ENCODE measurements at regions not wholly inside any gene's neighbourhood (a gene's known extent, or its start where the extent isn't known, plus 50 kb on each side); places are given as distances from the start of the nearest gene placed in this dataset.

DNA sequence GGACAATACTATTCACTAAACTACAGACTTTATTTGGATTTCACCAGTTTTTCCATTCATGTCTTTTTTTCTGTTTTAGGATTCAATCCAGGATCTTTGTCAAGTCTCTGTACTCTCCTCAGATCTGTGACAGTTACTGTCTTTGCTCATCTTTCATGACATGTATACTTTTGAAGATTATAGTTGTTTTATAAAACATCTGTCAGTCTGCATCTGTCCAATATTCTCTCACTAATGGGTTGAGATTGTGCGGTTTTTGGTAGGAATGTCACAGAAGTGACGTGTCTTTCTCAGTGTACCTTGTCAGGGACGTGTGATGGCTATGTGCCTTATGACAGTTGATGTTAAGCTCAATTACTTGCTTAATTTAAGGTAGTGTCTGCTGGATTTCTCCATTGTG is 124.9 kb upstream of the TPK1 start (continued):
- TF ChIP-seq, protein P1, sequence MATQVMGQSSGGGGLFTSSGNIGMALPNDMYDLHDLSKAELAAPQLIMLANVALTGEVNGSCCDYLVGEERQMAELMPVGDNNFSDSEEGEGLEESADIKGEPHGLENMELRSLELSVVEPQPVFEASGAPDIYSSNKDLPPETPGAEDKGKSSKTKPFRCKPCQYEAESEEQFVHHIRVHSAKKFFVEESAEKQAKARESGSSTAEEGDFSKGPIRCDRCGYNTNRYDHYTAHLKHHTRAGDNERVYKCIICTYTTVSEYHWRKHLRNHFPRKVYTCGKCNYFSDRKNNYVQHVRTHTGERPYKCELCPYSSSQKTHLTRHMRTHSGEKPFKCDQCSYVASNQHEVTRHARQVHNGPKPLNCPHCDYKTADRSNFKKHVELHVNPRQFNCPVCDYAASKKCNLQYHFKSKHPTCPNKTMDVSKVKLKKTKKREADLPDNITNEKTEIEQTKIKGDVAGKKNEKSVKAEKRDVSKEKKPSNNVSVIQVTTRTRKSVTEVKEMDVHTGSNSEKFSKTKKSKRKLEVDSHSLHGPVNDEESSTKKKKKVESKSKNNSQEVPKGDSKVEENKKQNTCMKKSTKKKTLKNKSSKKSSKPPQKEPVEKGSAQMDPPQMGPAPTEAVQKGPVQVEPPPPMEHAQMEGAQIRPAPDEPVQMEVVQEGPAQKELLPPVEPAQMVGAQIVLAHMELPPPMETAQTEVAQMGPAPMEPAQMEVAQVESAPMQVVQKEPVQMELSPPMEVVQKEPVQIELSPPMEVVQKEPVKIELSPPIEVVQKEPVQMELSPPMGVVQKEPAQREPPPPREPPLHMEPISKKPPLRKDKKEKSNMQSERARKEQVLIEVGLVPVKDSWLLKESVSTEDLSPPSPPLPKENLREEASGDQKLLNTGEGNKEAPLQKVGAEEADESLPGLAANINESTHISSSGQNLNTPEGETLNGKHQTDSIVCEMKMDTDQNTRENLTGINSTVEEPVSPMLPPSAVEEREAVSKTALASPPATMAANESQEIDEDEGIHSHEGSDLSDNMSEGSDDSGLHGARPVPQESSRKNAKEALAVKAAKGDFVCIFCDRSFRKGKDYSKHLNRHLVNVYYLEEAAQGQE (IDR thresholded peaks at IDR 0.05; ENCODE audit: unreplicated experiment), result no peak
- no peak for TF ChIP-seq JUNB (IDR thresholded peaks at IDR 0.05; ENCODE audit: unreplicated experiment)

DNA sequence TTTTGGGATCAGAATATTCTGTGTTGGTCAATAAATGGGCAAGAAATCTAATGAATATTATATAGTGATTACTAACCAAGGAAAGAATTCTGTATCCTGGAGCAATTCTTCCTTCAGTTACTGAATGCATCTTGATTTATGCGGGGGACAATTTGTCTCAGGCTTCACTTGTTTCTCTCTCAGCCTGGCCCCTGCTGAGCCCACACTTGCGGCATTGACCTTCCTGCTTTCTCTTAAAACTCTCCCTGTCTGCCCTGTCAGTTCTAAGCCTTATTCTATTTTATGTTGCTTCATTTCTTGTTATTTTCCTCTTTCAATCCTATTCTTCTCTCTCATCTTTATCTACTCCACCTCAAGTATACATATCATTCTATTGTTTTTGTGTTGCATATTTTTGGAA is 122.1 kb upstream of the TPK1 start:
- Histone ChIP-seq H3K27me3 (ENCODE audit: insufficient read depth) (no peaks in the 10 kb centered on the region), H2AFZ (no peak overlapping the region), H3K36me3 (ENCODE audit: insufficient read depth) (no peaks in the 10 kb centered on the region), H3K27ac (ENCODE audit: low read depth) (no peak overlapping the region), H3K4me3 (no peak overlapping the region), H3K4me1 (ENCODE audit: insufficient read depth) (peaks cover 13% of the 10 kb centered on the region), H3K9me2 (ENCODE audit: insufficient read depth) (peaks cover 7% of the 10 kb centered on the region; the same call in 1 of the 2 replicates), H3K4me2 (peak overlapping the region; percentile 57; the same call in 1 of the 2 replicates), H4K20me1 (replicated peaks; ENCODE audit: insufficient read depth) (no peaks in the 10 kb centered on the region), H3K79me2 (replicated peaks; ENCODE audit: insufficient read depth) (no peaks in the 10 kb centered on the region), H3F3A (replicated peaks; ENCODE audit: low read depth) (no peaks in the 10 kb centered on the region)
- Mint-ChIP-seq H3K27ac (peak overlapping the region; percentile 13; the same call in 1 of the 2 replicates), H3K36me3 (ENCODE audit: low read depth) (peaks cover 16% of the 10 kb centered on the region), H3K4me1 (peaks cover 21% of the 10 kb centered on the region), H3K27me3 (ENCODE audit: insufficient read depth, low read depth, poor library complexity) (peaks cover 4% of the 10 kb centered on the region), H3K4me3 (no peak overlapping the region), H3K9me3 (peaks cover 20% of the 10 kb centered on the region)
- DNase-seq (ENCODE audit: low spot score) (peak; percentile 47), ATAC-seq (peak; percentile 52)
- no peak for TF ChIP-seq NANOG (IDR thresholded peaks at IDR 0.05; ENCODE audit: borderline replicate concordance)
- no peak for TF ChIP-seq CREB1 (CRISPR knock-in tag; IDR thresholded peaks at IDR 0.05; ENCODE audit: low read depth)
- TF ChIP-seq ZNF462 (CRISPR knock-in tag; IDR thresholded peaks at IDR 0.05), result no peak
- TF ChIP-seq POLR2AphosphoS5 (IDR thresholded peaks at IDR 0.05; ENCODE audit: low read depth), result no peak
- TF ChIP-seq ZNF114 (CRISPR knock-in tag; IDR thresholded peaks at IDR 0.05), result no peak

All from GM23338 (cell line).